ENCODE measurements at regions not wholly inside any gene's neighbourhood (a gene's known extent, or its start where the extent isn't known, plus 50 kb on each side); places are given as distances from the start of the nearest gene placed in this dataset.

GRCh38 chr15:95919460-95919859, 411.0 kb upstream of the NR2F2 start:
- TF ChIP-seq ZNF274 (IDR thresholded peaks at IDR 0.05; ENCODE audit: low read depth, low read length) (no peak), YY1 (IDR thresholded peaks at IDR 0.05; ENCODE audit: insufficient read depth, insufficient read length) (no peak)
- Histone ChIP-seq H3K4me3 (ENCODE audit: insufficient read length, low read depth) (no peak overlapping the region), H3K27me3 (ENCODE audit: insufficient read depth, insufficient read length) (no peaks in the 10 kb centered on the region), H3K36me3 (ENCODE audit: insufficient read depth, insufficient read length, low read length) (no peaks in the 10 kb centered on the region), H3K4me1 (ENCODE audit: insufficient read depth, insufficient read length) (no peaks in the 10 kb centered on the region), H3K9ac (ENCODE audit: insufficient read length, low read depth) (no peak overlapping the region), H3K9me3 (ENCODE audit: insufficient read depth, low read length) (no peaks in the 10 kb centered on the region)
- DNase-seq (ENCODE audit: low read depth, low spot score): no peak

DNA sequence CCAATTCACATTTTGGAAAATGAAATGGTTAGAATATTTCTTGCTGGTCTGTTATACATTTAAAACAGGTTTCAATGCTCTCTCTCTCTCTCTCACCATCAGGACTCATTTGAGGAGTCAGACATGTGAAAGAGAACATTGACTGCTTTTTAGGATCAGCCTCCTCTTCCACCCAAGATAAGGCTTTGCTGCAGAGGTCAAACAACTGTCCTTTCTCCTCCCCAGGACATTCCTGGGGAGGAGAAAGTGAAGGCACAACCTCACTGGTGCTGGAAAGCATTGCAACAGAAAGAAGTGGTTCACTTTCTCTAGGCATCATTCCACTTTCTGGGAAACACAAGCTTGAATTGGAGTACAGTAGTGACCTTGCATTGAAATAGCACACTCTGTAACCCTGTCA, 409.1 kb upstream of the NR2F2 start:
- no peaks in the 10 kb centered on the region for H3K4me1 ChIP-seq (ENCODE audit: insufficient read depth, insufficient read length)
- no peaks in the 10 kb centered on the region for H3K9me3 ChIP-seq (ENCODE audit: insufficient read depth, low read length)
- H3K36me3 ChIP-seq (ENCODE audit: insufficient read depth, insufficient read length, low read length): no peaks in the 10 kb centered on the region
- no peak overlapping the region for H3K9ac ChIP-seq (ENCODE audit: insufficient read length, low read depth)
- no peaks in the 10 kb centered on the region for H3K27me3 ChIP-seq (ENCODE audit: insufficient read depth, insufficient read length)
- no peak for DNase-seq (ENCODE audit: low read depth, low spot score)
- no peak for TF ChIP-seq YY1 (IDR thresholded peaks at IDR 0.05; ENCODE audit: insufficient read depth, insufficient read length)
- no peak for TF ChIP-seq ZNF274 (IDR thresholded peaks at IDR 0.05; ENCODE audit: low read depth, low read length)
- no peak for TF ChIP-seq SUZ12 (IDR thresholded peaks at IDR 0.05; ENCODE audit: extremely low read depth, insufficient read depth, insufficient read length)
- H3K4me3 ChIP-seq (ENCODE audit: insufficient read length, low read depth): no peak overlapping the region

DNA sequence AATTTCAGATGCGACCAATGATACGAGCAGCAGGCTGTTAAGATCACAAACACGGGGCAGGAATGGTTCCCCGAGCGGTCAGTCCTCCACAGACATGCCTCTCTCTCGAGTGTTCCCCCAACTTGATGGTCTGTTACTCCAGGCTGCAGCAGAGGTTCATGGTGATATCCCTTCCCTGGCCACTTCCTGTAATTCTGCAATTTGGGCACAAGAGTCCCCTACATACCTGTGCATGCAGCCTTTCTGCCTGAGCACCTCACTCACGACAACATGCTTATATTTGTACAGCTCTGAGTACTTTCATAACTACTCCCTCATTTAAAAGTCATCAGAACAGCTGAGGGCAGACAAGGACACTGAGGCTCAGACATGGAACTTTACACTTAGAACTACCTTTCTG, 408.1 kb upstream of the NR2F2 start:
- no peak overlapping the region for H3K4me3 ChIP-seq (ENCODE audit: insufficient read length, low read depth)
- H3K27me3 ChIP-seq (ENCODE audit: insufficient read depth, insufficient read length): no peaks in the 10 kb centered on the region
- H3K36me3 ChIP-seq (ENCODE audit: insufficient read depth, insufficient read length, low read length): no peaks in the 10 kb centered on the region
- no peaks in the 10 kb centered on the region for H3K9me3 ChIP-seq (ENCODE audit: insufficient read depth, low read length)
- TF ChIP-seq SUZ12 (IDR thresholded peaks at IDR 0.05; ENCODE audit: extremely low read depth, insufficient read depth, insufficient read length): no peak
- no peak for TF ChIP-seq YY1 (IDR thresholded peaks at IDR 0.05; ENCODE audit: insufficient read depth, insufficient read length)
- no peak for TF ChIP-seq ZNF274 (IDR thresholded peaks at IDR 0.05; ENCODE audit: low read depth, low read length)
- DNase-seq (ENCODE audit: low read depth, low spot score): no peak
- H3K4me1 ChIP-seq (ENCODE audit: insufficient read depth, insufficient read length): no peaks in the 10 kb centered on the region
- no peak overlapping the region for H3K9ac ChIP-seq (ENCODE audit: insufficient read length, low read depth)

GRCh38 chr15:95923792-95924191, 406.7 kb upstream of the NR2F2 start:
- no peak for TF ChIP-seq ZNF274 (IDR thresholded peaks at IDR 0.05; ENCODE audit: low read depth, low read length)
- no peak for TF ChIP-seq SUZ12 (IDR thresholded peaks at IDR 0.05; ENCODE audit: extremely low read depth, insufficient read depth, insufficient read length)
- no peak for TF ChIP-seq YY1 (IDR thresholded peaks at IDR 0.05; ENCODE audit: insufficient read depth, insufficient read length)
- Histone ChIP-seq H3K4me3 (ENCODE audit: insufficient read length, low read depth) (no peak overlapping the region), H3K4me1 (ENCODE audit: insufficient read depth, insufficient read length) (no peaks in the 10 kb centered on the region), H3K27me3 (ENCODE audit: insufficient read depth, insufficient read length) (no peaks in the 10 kb centered on the region), H3K9ac (ENCODE audit: insufficient read length, low read depth) (no peak overlapping the region), H3K9me3 (ENCODE audit: insufficient read depth, low read length) (no peaks in the 10 kb centered on the region), H3K36me3 (ENCODE audit: insufficient read depth, insufficient read length, low read length) (no peaks in the 10 kb centered on the region)
- no peak for DNase-seq (ENCODE audit: low read depth, low spot score)

DNA sequence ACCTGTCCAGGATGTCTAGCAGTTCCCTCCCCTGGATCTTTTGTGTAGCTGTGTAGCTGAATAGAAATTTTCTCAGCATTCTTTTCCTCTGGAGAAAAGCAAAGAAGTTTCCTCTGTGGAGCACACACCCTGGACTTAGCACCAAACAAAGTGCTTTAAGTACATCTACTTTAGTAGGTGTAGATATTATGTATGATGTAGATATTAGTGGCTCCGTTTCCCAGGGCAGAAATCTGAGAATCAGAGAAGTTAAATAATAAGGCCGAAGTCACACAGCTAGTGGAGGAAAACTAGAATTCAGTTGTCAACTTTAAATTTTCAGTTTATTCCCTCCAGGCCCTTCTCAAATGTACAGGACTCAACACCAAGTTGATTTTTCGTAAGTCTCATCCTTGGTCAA, 401.7 kb upstream of the NR2F2 start:
- no peak overlapping the region for H3K9ac ChIP-seq (ENCODE audit: insufficient read length, low read depth)
- no peaks in the 10 kb centered on the region for H3K4me1 ChIP-seq (ENCODE audit: insufficient read depth, insufficient read length)
- H3K36me3 ChIP-seq (ENCODE audit: insufficient read depth, insufficient read length, low read length): no peaks in the 10 kb centered on the region
- no peaks in the 10 kb centered on the region for H3K27me3 ChIP-seq (ENCODE audit: insufficient read depth, insufficient read length)
- no peaks in the 10 kb centered on the region for H3K9me3 ChIP-seq (ENCODE audit: insufficient read depth, low read length)
- no peak for TF ChIP-seq ZNF274 (IDR thresholded peaks at IDR 0.05; ENCODE audit: low read depth, low read length)
- no peak for TF ChIP-seq SUZ12 (IDR thresholded peaks at IDR 0.05; ENCODE audit: extremely low read depth, insufficient read depth, insufficient read length)
- TF ChIP-seq YY1 (IDR thresholded peaks at IDR 0.05; ENCODE audit: insufficient read depth, insufficient read length): no peak
- no peak for DNase-seq (ENCODE audit: low read depth, low spot score)
- no peak overlapping the region for H3K4me3 ChIP-seq (ENCODE audit: insufficient read length, low read depth)

DNA sequence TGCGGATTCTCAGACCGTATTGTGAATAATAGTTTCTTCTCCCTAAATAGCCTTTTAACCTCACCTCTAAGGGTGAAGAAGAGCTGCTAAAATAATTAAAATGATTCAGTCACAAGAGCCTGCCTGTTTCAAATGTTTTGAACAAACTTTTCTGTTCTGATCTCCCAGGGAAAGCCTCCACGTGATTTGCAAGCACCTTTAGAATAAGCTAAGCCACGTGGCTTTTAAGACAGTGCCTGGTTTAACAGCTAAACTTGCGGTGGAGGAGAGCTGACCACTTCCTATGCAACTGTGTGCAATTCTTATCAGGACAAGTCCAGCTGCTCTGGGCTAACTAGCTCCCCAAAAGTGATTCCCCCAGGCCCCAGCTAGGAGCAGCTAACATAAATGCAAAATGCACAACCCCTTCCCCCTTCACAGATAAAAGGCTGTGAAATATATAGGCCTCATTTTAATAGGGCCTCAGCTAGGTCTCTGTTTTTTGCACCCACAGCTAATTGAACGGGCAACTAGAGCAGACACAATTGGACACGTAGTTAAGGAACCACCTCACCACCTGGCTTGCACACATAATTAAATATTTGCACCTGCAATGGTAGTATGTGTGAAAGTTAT, 401.2 kb upstream of the NR2F2 start:
- no peak overlapping the region for H3K9ac ChIP-seq (ENCODE audit: insufficient read length, low read depth)
- no peak overlapping the region for H3K4me3 ChIP-seq (ENCODE audit: insufficient read length, low read depth)
- H3K27me3 ChIP-seq (ENCODE audit: insufficient read depth, insufficient read length): no peaks in the 10 kb centered on the region
- TF ChIP-seq SUZ12 (IDR thresholded peaks at IDR 0.05; ENCODE audit: extremely low read depth, insufficient read depth, insufficient read length) (no peak), YY1 (IDR thresholded peaks at IDR 0.05; ENCODE audit: insufficient read depth, insufficient read length) (no peak), ZNF274 (IDR thresholded peaks at IDR 0.05; ENCODE audit: low read depth, low read length) (no peak)
- H3K4me1 ChIP-seq (ENCODE audit: insufficient read depth, insufficient read length): no peaks in the 10 kb centered on the region
- no peaks in the 10 kb centered on the region for H3K36me3 ChIP-seq (ENCODE audit: insufficient read depth, insufficient read length, low read length)
- H3K9me3 ChIP-seq (ENCODE audit: insufficient read depth, low read length): no peaks in the 10 kb centered on the region
- no peak for DNase-seq (ENCODE audit: low read depth, low spot score)

DNA sequence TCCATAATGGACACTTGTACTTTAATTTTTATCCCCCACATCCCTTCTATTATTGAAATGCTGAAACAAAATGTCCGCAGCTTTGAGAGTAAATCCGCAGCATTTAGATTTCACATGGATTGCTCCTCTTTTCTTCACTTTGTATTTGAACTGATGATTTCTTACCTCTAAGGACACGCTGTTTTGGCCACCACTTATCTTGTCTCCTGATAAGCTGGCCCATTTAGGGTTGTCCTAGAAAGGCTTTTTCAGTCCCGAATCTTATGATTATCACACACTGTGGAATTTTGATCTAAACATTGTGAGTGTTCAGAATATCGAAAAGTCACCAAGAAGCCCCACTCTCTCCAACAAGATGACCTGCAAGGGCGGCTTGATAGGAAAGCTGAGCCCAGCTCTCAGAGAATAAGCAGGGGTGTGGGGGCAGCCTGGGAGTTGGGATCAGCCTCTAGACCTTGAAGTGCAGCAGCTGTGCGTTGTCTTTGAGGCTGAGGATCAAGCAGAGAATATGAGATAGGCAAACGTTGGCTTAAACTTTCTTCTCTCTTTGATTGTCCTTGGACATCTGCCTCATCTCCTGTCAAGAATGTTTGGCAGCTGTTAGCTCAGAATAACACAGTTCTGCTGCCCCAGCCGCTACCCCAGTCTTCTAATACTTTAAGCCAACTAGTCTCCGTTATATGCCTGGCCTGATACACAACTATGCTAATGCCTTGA, 399.7 kb upstream of the NR2F2 start:
- Histone ChIP-seq H3K36me3 (ENCODE audit: insufficient read depth, insufficient read length, low read length) (no peaks in the 10 kb centered on the region), H3K9me3 (ENCODE audit: insufficient read depth, low read length) (no peaks in the 10 kb centered on the region), H3K4me1 (ENCODE audit: insufficient read depth, insufficient read length) (no peaks in the 10 kb centered on the region), H3K27me3 (ENCODE audit: insufficient read depth, insufficient read length) (no peaks in the 10 kb centered on the region), H3K4me3 (ENCODE audit: insufficient read length, low read depth) (no peak overlapping the region), H3K9ac (ENCODE audit: insufficient read length, low read depth) (no peak overlapping the region)
- no peak for TF ChIP-seq YY1 (IDR thresholded peaks at IDR 0.05; ENCODE audit: insufficient read depth, insufficient read length)
- no peak for TF ChIP-seq ZNF274 (IDR thresholded peaks at IDR 0.05; ENCODE audit: low read depth, low read length)
- no peak for TF ChIP-seq SUZ12 (IDR thresholded peaks at IDR 0.05; ENCODE audit: extremely low read depth, insufficient read depth, insufficient read length)
- DNase-seq (ENCODE audit: low read depth, low spot score): no peak
